IPS-15b (cell line): ENCODE measurements at regions not wholly inside any gene's neighbourhood (a gene's known extent, or its start where the extent isn't known, plus 50 kb on each side); places are given as distances from the start of the nearest gene placed in this dataset.

Experiments
- H3K27me3 ChIP-seq: one replicate; pipeline ENCODE4 v1.6.1; 2013; ENCODE audit warnings: low read length; ENCODE audit not compliant: control insufficient read depth, insufficient read depth
- H3K36me3 ChIP-seq: one replicate; pipeline ENCODE4 v1.6.1; 2013; ENCODE audit warnings: low read length; ENCODE audit not compliant: control insufficient read depth, insufficient read depth
- H3K4me1 ChIP-seq: one replicate; pipeline ENCODE4 v1.6.1; 2013; ENCODE audit warnings: mild to moderate bottlenecking, low read length; ENCODE audit not compliant: control insufficient read depth, insufficient read depth
- H3K4me3 ChIP-seq: one replicate; pipeline ENCODE4 v1.5.1; 2013; ENCODE audit warnings: low read depth, low read length
- H3K9ac ChIP-seq: one replicate; pipeline ENCODE4 v1.6.1; 2013; ENCODE audit warnings: low read depth, mild to moderate bottlenecking, low read length
- H3K9me3 ChIP-seq: one replicate; pipeline ENCODE4 v1.6.1; 2013; ENCODE audit warnings: mild to moderate bottlenecking, low read length; ENCODE audit not compliant: control insufficient read depth, insufficient read depth

- no peaks in the 10 kb centered on the region for H3K27me3 ChIP-seq
- no peaks in the 10 kb centered on the region for H3K9me3 ChIP-seq
- no peak overlapping the region for H3K4me3 ChIP-seq
- H3K9ac ChIP-seq: no peak overlapping the region
- H3K36me3 ChIP-seq: no peaks in the 10 kb centered on the region
- no peaks in the 10 kb centered on the region for H3K4me1 ChIP-seq
Measured at GRCh38 chr10:4673279-4674040, 152.5 kb upstream of the AKR1E2 start.

DNA sequence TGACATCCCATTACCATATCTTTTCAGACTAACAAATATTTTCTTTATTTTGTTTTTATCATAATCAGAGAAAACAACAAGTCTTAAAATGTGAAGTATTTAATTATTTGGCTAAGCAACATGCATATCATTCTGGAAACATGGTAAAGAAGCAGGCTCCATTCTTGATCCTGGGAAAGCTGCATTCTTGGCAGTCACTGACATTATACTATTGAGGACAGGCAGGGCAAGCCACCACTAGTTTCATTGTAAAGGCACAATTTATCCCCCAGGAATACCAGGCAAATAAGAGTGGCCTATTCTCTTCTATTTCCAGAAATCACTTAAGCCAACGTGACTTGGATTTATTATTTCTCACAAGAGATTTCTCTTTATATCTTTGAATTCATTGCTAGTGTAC is 153.8 kb upstream of the AKR1E2 start:
- no peaks in the 10 kb centered on the region for H3K4me1 ChIP-seq
- no peaks in the 10 kb centered on the region for H3K9me3 ChIP-seq
- H3K9ac ChIP-seq: no peak overlapping the region
- H3K4me3 ChIP-seq: no peak overlapping the region
- no peaks in the 10 kb centered on the region for H3K27me3 ChIP-seq
- no peaks in the 10 kb centered on the region for H3K36me3 ChIP-seq

- Histone ChIP-seq H3K27me3 (no peaks in the 10 kb centered on the region), H3K9me3 (no peaks in the 10 kb centered on the region), H3K36me3 (no peaks in the 10 kb centered on the region), H3K9ac (no peak overlapping the region), H3K4me1 (no peaks in the 10 kb centered on the region), H3K4me3 (no peak overlapping the region)
Measured at GRCh38 chr10:4671451-4672145, 154.4 kb upstream of the AKR1E2 start.

- Histone ChIP-seq H3K4me1 (no peaks in the 10 kb centered on the region), H3K36me3 (no peaks in the 10 kb centered on the region), H3K9ac (no peak overlapping the region), H3K27me3 (no peaks in the 10 kb centered on the region), H3K4me3 (no peak overlapping the region), H3K9me3 (no peaks in the 10 kb centered on the region)
Measured at GRCh38 chr10:4670737-4671136, 155.3 kb upstream of the AKR1E2 start.

- Histone ChIP-seq H3K4me1 (no peaks in the 10 kb centered on the region), H3K9me3 (no peaks in the 10 kb centered on the region), H3K4me3 (no peak overlapping the region)
Measured at GRCh38 chr10:4669585-4669984, 156.4 kb upstream of the AKR1E2 start.

DNA sequence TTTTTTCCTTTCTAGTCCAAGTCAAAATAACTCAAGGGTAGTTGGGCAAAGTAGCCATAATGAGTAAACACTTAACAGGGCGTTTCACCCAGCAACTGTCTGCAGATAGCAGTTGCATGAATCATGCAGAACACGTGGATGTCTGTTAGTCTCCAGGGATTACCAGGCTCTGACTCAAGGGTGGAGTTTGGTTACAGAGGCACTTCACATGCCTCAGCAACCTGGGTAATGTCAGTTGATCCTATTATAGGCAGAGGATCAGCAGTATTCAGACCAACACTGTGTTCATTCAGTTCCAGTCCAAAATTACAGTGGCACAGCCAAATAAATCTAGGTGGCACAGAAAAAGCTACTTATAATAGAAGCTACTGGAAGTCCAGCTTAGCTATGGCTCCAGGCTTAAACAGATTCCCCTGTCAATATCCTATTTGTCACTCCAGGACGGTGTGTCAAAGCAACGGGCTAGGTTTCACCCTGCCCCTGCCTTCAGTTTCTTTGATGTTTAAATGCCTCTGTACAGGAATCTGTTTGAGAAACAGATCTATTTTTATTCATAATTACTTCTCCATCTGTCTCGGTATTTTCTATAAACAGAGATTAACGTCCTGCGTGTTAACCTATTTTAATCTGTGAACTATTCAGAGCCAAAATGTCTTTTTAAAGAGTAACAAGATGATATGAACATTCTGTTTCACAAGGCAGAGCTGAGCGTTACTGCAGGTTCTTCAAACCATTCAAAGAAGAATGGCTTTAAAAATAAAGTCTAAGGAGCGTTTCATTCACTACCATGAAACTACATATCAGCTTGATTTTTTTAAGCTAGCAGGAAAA is 162.6 kb upstream of the AKR1E2 start:
- Histone ChIP-seq H3K4me1 (no peaks in the 10 kb centered on the region), H3K4me3 (no peak overlapping the region), H3K9me3 (no peaks in the 10 kb centered on the region), H3K27me3 (no peaks in the 10 kb centered on the region), H3K9ac (no peak overlapping the region), H3K36me3 (no peaks in the 10 kb centered on the region)

More at GRCh38 chr10:4669585-4669984, 156.4 kb upstream of the AKR1E2 start:
- Histone ChIP-seq H3K27me3 (no peaks in the 10 kb centered on the region), H3K36me3 (no peaks in the 10 kb centered on the region), H3K9ac (no peak overlapping the region)

GRCh38 chr10:4662576-4663161 is 163.3 kb upstream of the AKR1E2 start:
- Histone ChIP-seq H3K9me3 (no peaks in the 10 kb centered on the region), H3K9ac (no peak overlapping the region), H3K36me3 (no peaks in the 10 kb centered on the region), H3K27me3 (no peaks in the 10 kb centered on the region), H3K4me3 (no peak overlapping the region), H3K4me1 (no peaks in the 10 kb centered on the region)

GRCh38 chr10:4661511-4662255 is 164.3 kb upstream of the AKR1E2 start:
- Histone ChIP-seq H3K4me3 (no peak overlapping the region), H3K4me1 (no peaks in the 10 kb centered on the region), H3K9ac (no peak overlapping the region), H3K36me3 (no peaks in the 10 kb centered on the region), H3K9me3 (no peaks in the 10 kb centered on the region), H3K27me3 (no peaks in the 10 kb centered on the region)

DNA sequence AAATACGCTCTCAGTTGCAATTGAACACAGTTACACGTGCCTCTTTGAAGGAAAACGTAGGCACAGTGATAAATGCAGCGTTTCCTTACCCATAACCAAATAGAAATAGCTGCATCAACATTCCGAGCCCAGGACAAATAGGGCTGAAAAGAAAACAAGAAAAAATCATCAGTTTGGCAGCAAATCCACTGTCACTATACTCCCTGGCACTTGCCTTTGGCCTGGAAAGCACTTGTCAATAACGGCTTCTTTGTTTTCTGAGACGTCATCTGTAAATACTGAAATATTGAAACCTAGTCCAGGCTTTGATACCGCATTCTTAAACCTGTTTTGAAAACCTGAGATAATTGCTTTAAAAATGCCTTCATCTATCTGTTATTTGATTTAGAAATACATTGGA is 167.2 kb upstream of the AKR1E2 start:
- Histone ChIP-seq H3K4me3 (no peak overlapping the region), H3K27me3 (no peaks in the 10 kb centered on the region), H3K9me3 (no peaks in the 10 kb centered on the region), H3K9ac (no peak overlapping the region), H3K4me1 (peaks cover 2% of the 10 kb centered on the region), H3K36me3 (no peaks in the 10 kb centered on the region)

- Histone ChIP-seq H3K4me3 (no peak overlapping the region), H3K36me3 (no peaks in the 10 kb centered on the region), H3K9ac (no peak overlapping the region), H3K27me3 (no peaks in the 10 kb centered on the region), H3K9me3 (no peaks in the 10 kb centered on the region), H3K4me1 (peaks cover 3% of the 10 kb centered on the region)
Measured at GRCh38 chr10:4656576-4657194, 169.3 kb upstream of the AKR1E2 start.

- H3K27me3 ChIP-seq: no peaks in the 10 kb centered on the region
- no peaks in the 10 kb centered on the region for H3K9me3 ChIP-seq
- H3K4me1 ChIP-seq: peaks cover 3% of the 10 kb centered on the region
- H3K4me3 ChIP-seq: no peak overlapping the region
- no peaks in the 10 kb centered on the region for H3K36me3 ChIP-seq
- H3K9ac ChIP-seq: no peak overlapping the region
Measured at GRCh38 chr10:4655879-4656278, 170.1 kb upstream of the AKR1E2 start.
